Gastrocnemius medialis (tissue), 4 donors: ENCODE measurements at regions not wholly inside any gene's neighbourhood (a gene's known extent, or its start where the extent isn't known, plus 50 kb on each side); places are given as distances from the start of the nearest gene placed in this dataset.

Experiments used
- ATAC-seq, 2 donors: fragments of 150-250 bp; one replicate each; pipeline ENCODE4 v1.9.1; 2016
- DNase-seq, 2 donors: peaks; one replicate each; pipeline ENCODE4 v3.0.0-alpha.2; 2019
- H3K27ac ChIP-seq, 4 donors: fragments of 200-600 bp; sonication (generic); 1 replicate in 1 of 4; 2 replicates in 3 of 4; pipeline ENCODE4 v1.5.1; 2016 to 2018; ENCODE audit warnings: mild to moderate bottlenecking in 2 of 4, moderate library complexity in 1 of 4
- H3K27me3 ChIP-seq, 3 donors: fragments of 200-600 bp; sonication (generic) in 2 of 3; 1 replicate in 1 of 3; 2 replicates in 2 of 3; pipeline versions ENCODE4 v1.5.1 to v1.6.0; 2016 to 2019; ENCODE audit warnings: mild to moderate bottlenecking in 1 of 3, moderate library complexity in 1 of 3
- H3K36me3 ChIP-seq, 2 donors: fragments of 200-600 bp; sonication (generic) in 1 of 2; one replicate each; pipeline ENCODE4 v1.5.1; 2017 to 2018
- H3K4me1 ChIP-seq, 2 donors: fragments of 200-600 bp; sonication (generic) in 1 of 2; one replicate each; pipeline ENCODE4 v1.5.1; 2016 to 2017; ENCODE audit warnings: mild to moderate bottlenecking in 2 of 2
- H3K4me3 ChIP-seq, 4 donors: fragments of 200-600 bp; sonication (generic) in 3 of 4; 1 replicate in 1 of 4; 2 replicates in 3 of 4; pipeline ENCODE4 v1.5.1; 2016 to 2019; ENCODE audit warnings: mild to moderate bottlenecking in 2 of 4
- H3K9me3 ChIP-seq, 3 donors: fragments of 200-600 bp; sonication (generic) in 2 of 3; 1 replicate in 1 of 3; 2 replicates in 2 of 3; pipeline ENCODE4 v1.5.1; 2016 to 2019
- POLR2A ChIP-seq, 2 donors: fragments of 450-650 bp; IDR thresholded peaks; one replicate each; pipeline ENCODE4 v1.6.1; 2017; ENCODE audit warnings: antibody characterized with exemption in 2 of 2, mild to moderate bottlenecking in 2 of 2, moderate library complexity in 2 of 2
- in situ Hi-C, 4 donors: fragments of 200-750 bp; cut with MboI; loops; one replicate each; pipeline versions ENCODE4 v1.15.0 to v1.8.0; 2017; ENCODE audit warnings: low sequenced_read_pairs in 4 of 4
- intact Hi-C: fragments of 100-400 bp; cut with DNase I; formaldehyde crosslinking; loops from one replicate; pipeline ENCODE4 v1.15.1; 2023; ENCODE audit warnings: low total_unique reads
- TF ChIP-seq, protein P1 (sequence below), 5 experiments: fragments of 450-650 bp in 3 of 5; fragments of 200-600 bp in 2 of 5; sonication (generic) in 2 of 5; IDR thresholded peaks in 4 of 5; conservative IDR thresholded peaks in 1 of 5; 1 replicate in 4 of 5; 2 replicates in 1 of 5; pipeline ENCODE4 v1.5.1; 2016 to 2019; ENCODE audit warnings: antibody characterized with exemption in 5 of 5, mild to moderate bottlenecking in 3 of 5, moderate library complexity in 3 of 5

DNA sequence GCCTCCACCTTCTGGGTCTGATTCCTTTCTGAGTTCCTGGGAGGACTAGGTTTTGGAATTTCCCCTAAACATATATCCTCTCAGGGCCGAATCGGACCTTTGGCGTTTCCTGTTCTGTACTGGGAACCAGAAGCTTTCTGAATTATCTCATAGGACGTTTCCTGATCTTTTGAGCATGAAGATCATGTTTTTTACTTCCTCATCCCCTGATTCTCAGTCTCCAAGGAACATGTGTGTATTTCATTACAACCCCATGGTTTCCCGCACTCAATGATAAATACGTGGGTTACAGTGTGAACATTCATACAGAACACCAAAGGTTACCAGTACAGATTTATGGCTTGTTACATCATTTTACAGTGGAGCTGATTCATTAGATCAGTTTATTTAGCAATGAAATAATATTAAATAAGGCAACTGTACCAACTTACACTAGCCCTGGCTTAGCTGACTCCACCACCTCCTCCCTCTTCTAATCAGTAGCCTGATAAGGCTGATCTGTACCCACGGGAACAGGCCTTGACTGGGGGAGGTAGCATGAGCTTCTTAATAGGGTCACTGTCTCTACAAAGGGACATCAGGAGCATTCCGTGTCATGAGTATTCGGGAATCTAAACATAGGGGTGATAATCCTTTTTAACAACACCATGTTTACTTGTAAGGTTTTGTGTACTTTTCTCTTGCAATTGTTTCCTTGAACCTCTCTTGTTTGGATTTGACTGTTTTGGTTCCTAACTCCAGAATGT is 57.8 kb upstream of the ERRFI1 start:
- Histone ChIP-seq H3K27me3 (no peaks in the 10 kb centered on the region), H3K27ac (peak overlapping the region in 3 of 4 donors; percentile 2 to 20 (median 11)), H3K36me3 (no peaks in the 10 kb centered on the region), H3K4me3 (no peak overlapping the region), H3K4me1 (peaks cover under 1 to 11% of the 10 kb centered on the region in 2 donors), H3K9me3 (no peaks in the 10 kb centered on the region)
- ATAC-seq, result peak; percentile 30 to 44
- in situ Hi-C loops (no loop called here), intact Hi-C loops (no loop called here)
- no peak for TF ChIP-seq POLR2A (IDR thresholded peaks at IDR 0.05)
- TF ChIP-seq, protein P1, sequence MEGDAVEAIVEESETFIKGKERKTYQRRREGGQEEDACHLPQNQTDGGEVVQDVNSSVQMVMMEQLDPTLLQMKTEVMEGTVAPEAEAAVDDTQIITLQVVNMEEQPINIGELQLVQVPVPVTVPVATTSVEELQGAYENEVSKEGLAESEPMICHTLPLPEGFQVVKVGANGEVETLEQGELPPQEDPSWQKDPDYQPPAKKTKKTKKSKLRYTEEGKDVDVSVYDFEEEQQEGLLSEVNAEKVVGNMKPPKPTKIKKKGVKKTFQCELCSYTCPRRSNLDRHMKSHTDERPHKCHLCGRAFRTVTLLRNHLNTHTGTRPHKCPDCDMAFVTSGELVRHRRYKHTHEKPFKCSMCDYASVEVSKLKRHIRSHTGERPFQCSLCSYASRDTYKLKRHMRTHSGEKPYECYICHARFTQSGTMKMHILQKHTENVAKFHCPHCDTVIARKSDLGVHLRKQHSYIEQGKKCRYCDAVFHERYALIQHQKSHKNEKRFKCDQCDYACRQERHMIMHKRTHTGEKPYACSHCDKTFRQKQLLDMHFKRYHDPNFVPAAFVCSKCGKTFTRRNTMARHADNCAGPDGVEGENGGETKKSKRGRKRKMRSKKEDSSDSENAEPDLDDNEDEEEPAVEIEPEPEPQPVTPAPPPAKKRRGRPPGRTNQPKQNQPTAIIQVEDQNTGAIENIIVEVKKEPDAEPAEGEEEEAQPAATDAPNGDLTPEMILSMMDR (IDR thresholded peaks at IDR 0.05 in 4 of 5, conservative IDR thresholded peaks at IDR 0.05 in 1 of 5), result no peak
- DNase-seq, result no peak

GRCh38 chr1:8082945-8083344 is 56.8 kb upstream of the ERRFI1 start:
- ATAC-seq (peak in 1 of 2 donors; percentile 31), DNase-seq (no peak)
- Histone ChIP-seq H3K27me3 (no peaks in the 10 kb centered on the region), H3K9me3 (no peaks in the 10 kb centered on the region), H3K36me3 (no peaks in the 10 kb centered on the region), H3K27ac (peak overlapping the region in 2 of 4 donors; percentile 2 to 20), H3K4me3 (no peak overlapping the region), H3K4me1 (peaks cover 10 to 20% of the 10 kb centered on the region in 2 donors)
- in situ Hi-C loops, result no loop called here
- intact Hi-C loops, result no loop called here
- TF ChIP-seq, protein P1 (IDR thresholded peaks at IDR 0.05 in 4 of 5, conservative IDR thresholded peaks at IDR 0.05 in 1 of 5), result no peak
- TF ChIP-seq POLR2A (IDR thresholded peaks at IDR 0.05), result no peak

GRCh38 chr1:8078176-8078671 is 52.1 kb upstream of the ERRFI1 start:
- no peaks in the 10 kb centered on the region for H3K27me3 ChIP-seq
- H3K4me1 ChIP-seq, result peaks cover 25 to 27% of the 10 kb centered on the region in 2 donors
- H3K4me3 ChIP-seq, result peak overlapping the region in 1 of 4 donors; percentile 23
- peak overlapping the region; percentile 69 to 83 (median 76) for H3K27ac ChIP-seq
- DNase-seq (peak in 1 of 2 donors; percentile 31), ATAC-seq (peak; percentile 71 to 76)
- no peaks in the 10 kb centered on the region for H3K9me3 ChIP-seq
- in situ Hi-C loops, result no loop called here
- intact Hi-C loops, result loop anchor here (5.0 kb wide), 1 partner anchor 89 kb away; no protein-coding TSS in a partner anchor
- no peak for TF ChIP-seq POLR2A (IDR thresholded peaks at IDR 0.05)
- TF ChIP-seq, protein P1 (IDR thresholded peaks at IDR 0.05 in 4 of 5, conservative IDR thresholded peaks at IDR 0.05 in 1 of 5), result no peak
- no peaks in the 10 kb centered on the region for H3K36me3 ChIP-seq

GRCh38 chr1:8077602-8078001 is 51.5 kb upstream of the ERRFI1 start:
- Histone ChIP-seq H3K9me3 (no peaks in the 10 kb centered on the region), H3K27me3 (no peaks in the 10 kb centered on the region), H3K4me3 (peak overlapping the region in 1 of 4 donors; percentile 23), H3K27ac (peak overlapping the region; percentile 69 to 83 (median 76)), H3K36me3 (no peaks in the 10 kb centered on the region), H3K4me1 (peaks cover 25 to 27% of the 10 kb centered on the region in 2 donors)
- DNase-seq, result no peak
- no peak for ATAC-seq
- no peak for TF ChIP-seq POLR2A (IDR thresholded peaks at IDR 0.05)
- TF ChIP-seq, protein P1 (IDR thresholded peaks at IDR 0.05 in 4 of 5, conservative IDR thresholded peaks at IDR 0.05 in 1 of 5), result no peak
- intact Hi-C loops (loop anchor here (5.0 kb wide), 1 partner anchor 90 kb away; no protein-coding TSS in a partner anchor), in situ Hi-C loops (no loop called here)
